ENCODE measurements at regions not wholly inside any gene's neighbourhood (a gene's known extent, or its start where the extent isn't known, plus 50 kb on each side); places are given as distances from the start of the nearest gene placed in this dataset.

GRCh38 chr21:19704832-19705231 lies 1293.4 kb upstream of the NCAM2 start:
- no peak for DNase-seq

DNA sequence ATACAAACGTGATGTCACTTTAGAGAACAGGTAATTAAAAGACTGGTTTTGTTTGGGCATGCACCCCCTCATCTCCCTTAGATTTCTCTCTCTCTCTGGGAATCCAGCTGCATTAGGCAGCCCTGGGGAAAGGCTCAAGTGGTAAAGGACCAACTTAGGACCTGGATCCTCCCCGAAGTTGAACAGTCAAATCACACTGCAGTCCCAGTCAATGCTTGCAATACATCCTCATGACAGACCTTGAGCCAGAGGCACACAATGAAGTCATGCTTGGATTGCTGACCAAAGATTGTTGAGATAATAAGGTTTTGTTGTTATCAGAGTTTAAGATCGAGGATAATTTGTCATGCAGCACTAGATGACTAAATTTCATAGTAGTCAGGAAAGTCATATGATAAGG lies 1285.8 kb upstream of the NCAM2 start:
- no peak for DNase-seq

DNA sequence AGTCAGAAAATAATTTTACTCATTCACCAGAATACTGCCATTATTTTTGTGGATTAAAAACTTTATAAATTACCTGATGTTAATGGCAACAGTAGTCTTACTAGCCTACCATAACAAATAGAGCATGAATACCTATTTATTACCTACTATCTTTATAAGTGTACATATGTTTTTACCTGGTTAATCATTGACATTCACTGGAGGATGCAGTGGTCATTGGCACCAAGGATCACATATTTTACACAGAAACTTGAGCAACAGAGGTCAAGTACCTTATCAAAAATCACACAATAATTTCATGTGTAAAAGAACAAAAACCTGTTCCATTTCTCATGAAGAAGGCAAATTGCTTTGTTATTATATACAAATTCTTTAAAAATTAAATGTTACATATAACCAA lies 1284.9 kb upstream of the NCAM2 start:
- no peak for DNase-seq

- no peak for DNase-seq
Measured at GRCh38 chr21:19724081-19724480, 1274.1 kb upstream of the NCAM2 start.

GRCh38 chr21:19731251-19731650 lies 1267.0 kb upstream of the NCAM2 start:
- DNase-seq, result no peak

- no peak for DNase-seq
Measured at GRCh38 chr21:19759836-19760235, 1238.4 kb upstream of the NCAM2 start.

- DNase-seq, result no peak
Measured at GRCh38 chr21:19767546-19767945, 1230.7 kb upstream of the NCAM2 start.

DNA sequence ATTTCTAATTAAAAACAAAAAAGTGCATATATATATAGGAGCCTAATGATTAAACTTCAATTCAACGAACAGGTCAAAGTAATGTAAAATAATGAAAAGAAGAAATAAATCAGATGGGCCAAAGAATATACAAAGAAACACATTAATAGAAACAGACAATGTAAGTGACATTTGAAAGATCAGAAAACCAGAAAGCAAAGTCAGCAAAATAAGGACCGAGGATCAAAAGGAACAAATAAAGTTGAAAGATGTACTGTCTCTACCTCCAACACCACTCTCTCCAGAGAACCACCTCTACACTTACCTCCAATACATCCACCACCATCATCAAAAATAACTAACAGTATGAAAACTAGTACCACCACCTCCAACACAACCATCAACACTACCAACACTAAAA lies 1226.3 kb upstream of the NCAM2 start:
- no peak for DNase-seq

DNA sequence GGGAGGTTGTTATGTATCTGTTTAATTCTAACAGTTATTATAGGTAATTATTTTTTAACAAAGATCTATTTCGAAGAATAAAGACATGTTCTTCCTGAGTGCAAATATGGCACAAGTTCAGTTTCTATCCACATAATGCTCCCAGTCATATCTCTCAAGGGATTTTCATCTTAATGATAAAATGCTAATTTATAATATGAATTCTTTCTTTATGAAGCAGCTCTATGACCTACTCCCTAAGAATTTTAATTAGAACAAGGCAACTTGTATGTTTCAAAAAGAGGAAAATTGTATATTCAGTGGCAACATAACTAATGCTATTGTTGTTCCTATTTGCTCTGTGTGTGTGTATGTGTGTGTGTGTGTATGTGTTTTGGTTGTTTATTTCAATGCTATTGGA lies 1222.1 kb upstream of the NCAM2 start:
- no peak for DNase-seq

DNA sequence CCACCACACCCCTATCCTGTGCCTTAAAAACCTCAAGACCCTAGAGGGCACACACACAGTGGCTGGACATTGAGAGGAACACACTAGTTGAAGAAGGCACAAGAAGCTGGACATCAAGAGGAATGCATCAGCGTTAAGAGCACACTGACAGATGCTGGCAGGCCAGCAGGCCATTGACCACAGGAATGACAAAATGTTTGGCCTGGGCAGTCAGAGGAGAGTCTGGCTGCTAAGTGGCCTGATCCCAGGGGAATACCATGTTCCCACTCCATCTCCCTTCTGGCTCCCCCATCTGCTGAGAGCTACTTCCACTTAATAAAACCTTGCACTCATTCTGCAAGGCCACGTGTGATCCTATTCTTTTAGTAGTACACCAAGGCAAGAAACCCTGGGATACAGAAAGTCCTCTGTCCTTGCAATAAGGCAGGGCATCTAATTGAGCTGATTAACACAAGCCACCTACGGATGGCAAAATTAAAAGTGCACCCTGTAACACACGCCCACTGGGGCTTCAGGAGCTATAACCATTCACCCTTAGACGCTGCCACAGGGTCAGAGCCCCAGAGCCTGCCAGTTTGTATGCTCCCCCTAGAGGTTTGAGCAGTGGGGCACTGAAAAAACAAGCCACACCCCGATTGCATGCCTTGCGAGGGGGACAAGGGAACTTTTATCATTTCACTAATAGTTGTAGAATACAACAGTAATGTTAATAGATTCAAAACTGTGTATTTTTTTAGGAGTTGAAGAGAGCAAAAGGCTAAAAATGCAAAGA lies 1216.1 kb upstream of the NCAM2 start:
- no peak for DNase-seq

DNA sequence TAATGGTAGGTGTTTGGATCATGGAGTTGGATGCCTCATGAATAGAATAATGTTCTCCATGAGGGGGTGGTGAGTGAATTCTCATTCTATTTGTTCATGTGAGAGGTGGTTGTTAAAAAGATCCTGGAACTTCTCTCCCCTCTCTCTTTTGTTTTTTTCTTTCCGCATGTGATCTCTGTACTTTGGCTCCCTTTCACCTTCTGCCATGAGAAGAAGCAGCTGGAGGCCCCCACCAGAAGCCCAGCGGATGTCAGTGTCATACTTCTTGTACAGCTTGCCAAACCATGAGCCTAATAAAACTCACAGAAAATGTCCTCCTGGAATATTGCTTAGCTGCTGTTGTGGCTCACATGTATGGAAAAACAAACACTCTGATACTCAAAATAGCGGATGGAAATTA lies 1212.3 kb upstream of the NCAM2 start:
- DNase-seq, result no peak

- DNase-seq, result no peak
Measured at GRCh38 chr21:19792004-19792403, 1206.2 kb upstream of the NCAM2 start.

GRCh38 chr21:19807201-19807600 lies 1191.0 kb upstream of the NCAM2 start:
- no peak for DNase-seq

GRCh38 chr21:19810779-19811178 lies 1187.4 kb upstream of the NCAM2 start:
- DNase-seq, result no peak

- no peak for DNase-seq
Measured at GRCh38 chr21:19830446-19830845, 1167.8 kb upstream of the NCAM2 start.

- no peak for DNase-seq
Measured at GRCh38 chr21:19832551-19832950, 1165.7 kb upstream of the NCAM2 start.

DNA sequence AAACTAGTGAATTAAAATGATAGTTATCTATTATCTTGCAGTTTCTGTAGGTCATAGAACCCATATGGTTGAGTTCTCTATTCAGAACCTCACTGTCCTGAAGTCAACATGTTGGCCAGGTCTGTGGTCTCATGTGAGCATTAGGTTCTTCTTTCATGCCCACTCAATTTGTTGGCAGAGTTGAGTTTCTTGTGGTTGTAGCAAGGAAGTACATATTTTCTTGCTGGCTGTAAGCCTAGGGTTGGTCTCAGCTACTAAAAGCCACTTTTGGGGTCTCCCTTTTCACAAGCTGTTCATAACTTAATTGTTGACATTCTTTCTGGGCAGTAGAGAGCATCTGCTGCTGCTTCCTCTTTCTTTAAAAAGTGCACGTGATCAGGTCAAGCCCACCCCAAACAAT lies 1165.1 kb upstream of the NCAM2 start:
- no peak for DNase-seq

DNA sequence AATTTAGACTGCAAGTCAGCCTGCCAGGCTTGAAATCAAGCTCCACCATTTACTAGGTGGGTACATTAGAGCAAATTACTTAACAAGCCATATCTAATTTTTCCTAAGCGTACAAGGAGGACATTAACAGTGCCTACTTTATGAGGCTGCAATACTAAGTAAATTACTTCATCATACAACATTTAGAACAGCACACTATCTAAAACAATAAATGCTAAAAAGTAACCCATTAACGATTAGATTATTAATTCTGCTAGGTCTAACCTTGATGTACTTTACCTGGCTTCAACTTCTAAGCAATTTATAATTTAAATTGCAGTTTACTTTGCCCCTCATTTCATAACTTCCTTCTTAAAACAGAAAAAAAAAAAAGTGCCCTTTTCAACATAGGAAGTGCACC lies 1155.6 kb upstream of the NCAM2 start:
- DNase-seq, result no peak

DNA sequence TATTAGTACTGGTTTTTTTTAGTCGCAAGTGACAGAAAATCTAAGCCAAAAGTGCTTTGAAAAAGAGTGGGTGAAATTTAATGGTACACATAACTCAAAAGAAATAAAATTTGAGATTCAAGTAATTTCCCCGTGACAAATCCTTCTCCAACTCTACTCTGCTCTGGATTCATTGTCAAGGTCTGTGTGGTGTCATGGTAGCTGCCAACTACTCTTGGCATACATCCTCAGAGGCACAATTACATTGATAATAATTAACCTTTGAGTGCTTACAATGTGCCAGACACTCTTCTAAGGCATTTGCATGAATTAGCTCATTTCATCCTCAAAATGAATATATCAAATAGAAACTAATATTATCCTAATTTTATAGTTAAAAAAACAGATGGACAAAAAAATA lies 1153.9 kb upstream of the NCAM2 start:
- no peak for DNase-seq

GRCh38 chr21:19850157-19850556 lies 1148.1 kb upstream of the NCAM2 start:
- DNase-seq, result no peak

GRCh38 chr21:19853061-19853460 lies 1145.1 kb upstream of the NCAM2 start:
- DNase-seq, result no peak

DNA sequence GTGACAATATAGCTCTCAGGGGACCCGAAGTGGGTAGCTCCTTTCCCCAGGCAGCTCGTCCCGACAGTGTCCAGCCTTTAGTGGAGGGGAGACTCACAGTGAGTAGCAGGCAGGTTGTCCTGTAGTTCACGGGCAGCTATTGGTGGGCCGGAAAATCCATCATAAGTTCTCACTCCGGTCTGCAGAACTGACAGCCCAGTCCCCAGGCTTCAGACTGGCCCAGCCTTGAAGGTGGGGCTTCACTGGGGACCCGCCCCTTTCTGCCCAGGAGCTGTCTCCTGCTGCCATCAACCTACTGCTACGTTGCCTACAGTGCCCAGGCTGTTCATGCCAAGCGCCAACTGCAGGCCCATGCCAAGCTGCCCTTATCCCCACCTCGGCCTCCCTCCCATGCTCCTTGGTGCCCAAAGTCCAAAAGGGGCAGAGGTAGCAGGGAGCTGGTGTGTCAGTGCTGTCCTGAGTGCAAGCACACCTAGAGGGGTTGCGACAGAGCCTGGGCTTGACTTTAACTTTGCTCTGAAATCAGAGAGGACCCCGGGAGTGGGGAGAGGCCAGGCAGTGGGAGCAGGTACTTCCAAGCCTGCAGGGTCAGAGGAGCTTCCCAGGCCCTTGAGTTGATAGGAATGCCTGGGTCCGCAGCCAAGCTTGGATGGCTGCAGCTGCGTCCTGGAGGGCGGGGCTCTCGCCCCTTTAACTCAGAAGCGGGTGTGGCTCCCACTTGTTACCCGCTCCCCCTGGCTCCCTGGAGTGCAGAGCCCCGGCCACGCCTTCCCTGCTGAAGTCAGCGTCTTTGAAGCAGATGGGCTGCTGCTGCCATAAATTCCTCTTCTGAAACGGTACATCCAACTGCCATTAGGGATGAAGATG lies 1144.3 kb upstream of the NCAM2 start:
- no peak for DNase-seq

DNA sequence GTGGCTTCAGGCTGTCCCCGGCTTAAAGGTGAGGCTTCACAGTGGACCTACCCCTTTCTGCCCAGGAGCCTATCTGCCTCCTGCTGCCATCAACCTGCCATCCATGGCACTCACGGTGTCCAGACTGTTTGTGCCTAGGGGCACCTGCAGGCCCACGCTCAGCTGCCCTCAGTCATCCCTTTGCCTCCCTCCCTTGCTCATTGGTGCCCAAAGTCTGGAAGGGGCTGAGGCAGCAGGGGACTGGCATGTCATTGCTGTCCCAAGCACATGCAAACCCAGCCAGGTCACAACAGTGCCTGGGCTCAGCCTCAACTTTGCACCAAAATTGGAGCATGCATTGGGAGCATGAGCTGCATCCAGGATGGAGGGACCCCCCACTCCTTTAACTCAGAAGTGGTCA lies 1142.7 kb upstream of the NCAM2 start:
- no peak for DNase-seq

DNA sequence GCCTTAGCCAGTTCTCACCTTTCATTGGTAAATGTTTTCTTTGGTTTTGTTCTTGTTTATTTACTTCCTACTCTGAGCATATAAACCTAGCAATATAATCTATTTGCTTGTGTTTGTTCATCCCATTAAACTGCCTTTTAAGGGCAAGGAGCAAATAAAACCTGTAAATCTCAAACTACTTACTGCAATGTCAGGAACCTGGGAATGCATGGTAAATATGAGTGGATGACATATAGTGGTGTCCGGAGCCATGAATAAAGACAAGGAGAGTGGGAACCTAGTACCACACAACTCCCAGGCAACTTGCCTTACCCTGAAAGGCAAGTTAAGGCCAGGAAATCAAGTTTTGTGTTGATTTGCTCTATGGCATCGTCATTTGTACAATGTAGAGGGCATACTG lies 1133.7 kb upstream of the NCAM2 start:
- no peak for DNase-seq

All from dermis blood vessel endothelial cell (primary cell).